Thyroid gland (tissue), 4 donors: ENCODE measurements at regions not wholly inside any gene's neighbourhood (a gene's known extent, or its start where the extent isn't known, plus 50 kb on each side); places are given as distances from the start of the nearest gene placed in this dataset.

Source experiments
- CTCF ChIP-seq, 6 experiments: fragments of 200-600 bp in 3 of 6; fragments of 450-650 bp in 3 of 6; sonication (generic) in 3 of 6; IDR thresholded peaks; one replicate each; pipeline ENCODE4 v1.5.1; 2016 to 2019; ENCODE audit warnings: antibody characterized with exemption in 6 of 6, mild to moderate bottlenecking in 2 of 6, inconsistent platforms in 1 of 6, moderate library complexity in 1 of 6
- POLR2A ChIP-seq, 2 donors: fragments of 450-650 bp; IDR thresholded peaks; one replicate each; pipeline ENCODE4 v1.6.1; 2017; ENCODE audit warnings: antibody characterized with exemption in 2 of 2, mild to moderate bottlenecking in 2 of 2, moderate library complexity in 1 of 2

GRCh38 chr9:71446106-71446472 is 322.2 kb downstream of the CEMIP2 start:
- no peak for TF ChIP-seq POLR2A (IDR thresholded peaks at IDR 0.05)
- no peak for TF ChIP-seq CTCF (IDR thresholded peaks at IDR 0.05)
